ENCODE measurements at regions not wholly inside any gene's neighbourhood (a gene's known extent, or its start where the extent isn't known, plus 50 kb on each side); places are given as distances from the start of the nearest gene placed in this dataset.

DNA sequence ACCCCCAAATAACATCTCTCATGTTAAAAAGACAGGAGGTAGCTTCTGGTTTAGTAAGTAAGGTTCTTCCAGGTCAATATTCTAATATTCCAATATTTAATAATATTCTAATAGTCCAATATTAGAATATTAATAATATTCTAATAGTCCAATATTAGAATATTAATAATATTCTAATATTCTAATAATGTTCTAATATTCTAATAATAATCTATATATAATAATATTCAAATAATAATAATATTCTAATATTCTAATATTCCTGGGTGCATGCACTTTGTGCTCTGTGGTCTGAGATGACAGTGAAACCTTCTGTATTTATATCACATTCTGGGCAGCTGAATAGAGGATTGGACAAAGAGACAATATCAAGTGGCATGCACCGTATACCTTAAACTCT is 96.1 kb downstream of the PCDH10 start:
- H3K4me1 ChIP-seq (ENCODE audit: control insufficient read depth, extremely low read depth, insufficient read depth, low read length), result no peaks in the 10 kb centered on the region
- BruUV-seq (replicated peaks), result no TSS peak
- no peaks in the 10 kb centered on the region for H3K9me3 ChIP-seq (replicated peaks; ENCODE audit: control insufficient read depth, insufficient read depth, low read length)
- no peak overlapping the region for H3K4me3 ChIP-seq (replicated peaks in 1 of 3; ENCODE audit: insufficient read depth in 1 of 3, low read depth in 1 of 3, low read length in 3 of 3)
- H3K9ac ChIP-seq (replicated peaks; ENCODE audit: extremely low read depth, insufficient read depth, low read length), result no peak overlapping the region
- dilution Hi-C loops (cut with MboI; ENCODE audit: extremely low pct_ligation_motif_present, low sequenced_read_pairs) (no loop called here), intact Hi-C loops (cut with micrococcal nuclease) (no loop called here)
- no peak overlapping the region for H3K4me2 ChIP-seq (ENCODE audit: insufficient read depth, low read length)
- no peak for DNase-seq (ENCODE audit: low read depth, low spot score)
- no peaks in the 10 kb centered on the region for H3K27me3 ChIP-seq (ENCODE audit: control insufficient read depth in 2 of 2, insufficient read depth in 2 of 2, low read length in 2 of 2)
- FAIRE-seq, result no peak
- H4K20me1 ChIP-seq (replicated peaks; ENCODE audit: control insufficient read depth, extremely low read depth, insufficient read depth, low read length), result no peaks in the 10 kb centered on the region
- ChIA-PET POLR2A (no interaction called here), CTCF (no interaction called here)
- TF ChIP-seq POLR2AphosphoS5 (IDR thresholded peaks at IDR 0.05; ENCODE audit: insufficient read depth, low read depth, low read length), result no peak
- TF ChIP-seq FOS (IDR thresholded peaks at IDR 0.05; ENCODE audit: borderline replicate concordance, insufficient read depth, low read length), result no peak
- TF ChIP-seq POLR2A (IDR thresholded peaks at IDR 0.05; ENCODE audit: low read depth, low read length), result no peak
- TF ChIP-seq, protein P1, sequence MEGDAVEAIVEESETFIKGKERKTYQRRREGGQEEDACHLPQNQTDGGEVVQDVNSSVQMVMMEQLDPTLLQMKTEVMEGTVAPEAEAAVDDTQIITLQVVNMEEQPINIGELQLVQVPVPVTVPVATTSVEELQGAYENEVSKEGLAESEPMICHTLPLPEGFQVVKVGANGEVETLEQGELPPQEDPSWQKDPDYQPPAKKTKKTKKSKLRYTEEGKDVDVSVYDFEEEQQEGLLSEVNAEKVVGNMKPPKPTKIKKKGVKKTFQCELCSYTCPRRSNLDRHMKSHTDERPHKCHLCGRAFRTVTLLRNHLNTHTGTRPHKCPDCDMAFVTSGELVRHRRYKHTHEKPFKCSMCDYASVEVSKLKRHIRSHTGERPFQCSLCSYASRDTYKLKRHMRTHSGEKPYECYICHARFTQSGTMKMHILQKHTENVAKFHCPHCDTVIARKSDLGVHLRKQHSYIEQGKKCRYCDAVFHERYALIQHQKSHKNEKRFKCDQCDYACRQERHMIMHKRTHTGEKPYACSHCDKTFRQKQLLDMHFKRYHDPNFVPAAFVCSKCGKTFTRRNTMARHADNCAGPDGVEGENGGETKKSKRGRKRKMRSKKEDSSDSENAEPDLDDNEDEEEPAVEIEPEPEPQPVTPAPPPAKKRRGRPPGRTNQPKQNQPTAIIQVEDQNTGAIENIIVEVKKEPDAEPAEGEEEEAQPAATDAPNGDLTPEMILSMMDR (IDR thresholded peaks at IDR 0.05; ENCODE audit: extremely low read depth in 1 of 2, insufficient read depth in 1 of 2, low read depth in 1 of 2, low read length in 2 of 2), result no peak
- TF ChIP-seq, protein P2, sequence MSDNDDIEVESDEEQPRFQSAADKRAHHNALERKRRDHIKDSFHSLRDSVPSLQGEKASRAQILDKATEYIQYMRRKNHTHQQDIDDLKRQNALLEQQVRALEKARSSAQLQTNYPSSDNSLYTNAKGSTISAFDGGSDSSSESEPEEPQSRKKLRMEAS (IDR thresholded peaks at IDR 0.05; ENCODE audit: insufficient read depth, insufficient read length), result no peak
- no peak for TF ChIP-seq GATA2 (IDR thresholded peaks at IDR 0.05; ENCODE audit: insufficient read depth, insufficient read length, low read depth, low read length)
- TF ChIP-seq JUN (IDR thresholded peaks at IDR 0.05; ENCODE audit: borderline replicate concordance, insufficient read depth, insufficient read length, low read depth), result no peak
- no peak for TF ChIP-seq MYC (IDR thresholded peaks at IDR 0.05; ENCODE audit: low read depth, low read length)
- no peak for TF ChIP-seq EZH2 (IDR thresholded peaks at IDR 0.05; ENCODE audit: borderline replicate concordance, low read depth, low read length, severe bottlenecking)
- no peaks in the 10 kb centered on the region for H3K79me2 ChIP-seq (ENCODE audit: control insufficient read depth, insufficient read depth, low read length)
- H3K9me1 ChIP-seq (replicated peaks; ENCODE audit: control insufficient read depth, extremely low read depth, insufficient read depth, low read length), result no peaks in the 10 kb centered on the region
- no peaks in the 10 kb centered on the region for H3K36me3 ChIP-seq (ENCODE audit: control insufficient read depth in 2 of 2, extremely low read depth in 1 of 2, insufficient read depth in 2 of 2, low read length in 2 of 2)
- no peak overlapping the region for H2AFZ ChIP-seq (ENCODE audit: low read depth, low read length)
- no peak overlapping the region for H3K27ac ChIP-seq (ENCODE audit: insufficient read depth, low read depth, low read length)
